SK-N-SH treated with all-trans-retinoic acid at 6 μM for 48 hours (cell line): ENCODE measurements at regions not wholly inside any gene's neighbourhood (a gene's known extent, or its start where the extent isn't known, plus 50 kb on each side); places are given as distances from the start of the nearest gene placed in this dataset.

ENCODE experiments used
- ARNTL ChIP-seq: fragments of 450-650 bp; formaldehyde crosslinking; IDR thresholded peaks from 2 replicates; pipeline ENCODE4 v1.5.0; 2020; ENCODE audit warnings: low read depth, mild to moderate bottlenecking, moderate library complexity, borderline replicate concordance
- BACH2 ChIP-seq: fragments of 250-450 bp; sonication (Bioruptor Pico); IDR thresholded peaks from 2 replicates; pipeline ENCODE4 v1.9.0; 2021; ENCODE audit warnings: mild to moderate bottlenecking, borderline replicate concordance
- OSR1 ChIP-seq: fragments of 250-450 bp; sonication (Bioruptor Pico); IDR thresholded peaks from 2 replicates; pipeline ENCODE4 v1.8.0; 2022; ENCODE audit warnings: moderate library complexity, mild to moderate bottlenecking, inconsistent platforms
- PPARA ChIP-seq: fragments of 250-450 bp; sonication (Bioruptor Pico); IDR thresholded peaks from 2 replicates; pipeline ENCODE4 v1.5.0; 2020; ENCODE audit warnings: mild to moderate bottlenecking, borderline replicate concordance
- RARB ChIP-seq: fragments of 250-450 bp; sonication (Bioruptor Pico); IDR thresholded peaks from 2 replicates; pipeline ENCODE4 v1.8.0; 2021; ENCODE audit warnings: mild to moderate bottlenecking, moderate library complexity
- SNAI2 ChIP-seq: fragments of 250-450 bp; sonication (Bioruptor Pico); IDR thresholded peaks from 2 replicates; pipeline ENCODE4 v1.5.0; 2020; ENCODE audit warnings: mild to moderate bottlenecking, moderate library complexity
- TCF4 ChIP-seq: fragments of 250-450 bp; sonication (Bioruptor Pico); IDR thresholded peaks from 2 replicates; pipeline ENCODE4 v1.8.0; 2021; ENCODE audit warnings: mild to moderate bottlenecking, moderate library complexity, borderline replicate concordance
- ZC3H10 ChIP-seq: fragments of 250-450 bp; sonication (Bioruptor Pico); IDR thresholded peaks from 2 replicates; pipeline ENCODE4 v1.5.1; 2021; ENCODE audit warnings: mild to moderate bottlenecking, moderate library complexity
- ZFP3 ChIP-seq: fragments of 250-450 bp; sonication (Bioruptor Pico); IDR thresholded peaks from 2 replicates; pipeline ENCODE4 v1.5.0; 2020; ENCODE audit warnings: mild to moderate bottlenecking, moderate library complexity
- ZNF565 ChIP-seq: fragments of 450-650 bp; formaldehyde crosslinking; conservative IDR thresholded peaks from 2 replicates; pipeline ENCODE4 v1.5.0; 2020; ENCODE audit warnings: low read depth, mild to moderate bottlenecking, moderate library complexity
- ZNF70 ChIP-seq: fragments of 450-650 bp; formaldehyde crosslinking; IDR thresholded peaks from 2 replicates; pipeline ENCODE4 v1.5.0; 2020; ENCODE audit warnings: mild to moderate bottlenecking, moderate library complexity
- TF ChIP-seq, protein P1 (sequence below): fragments of 250-450 bp; sonication (Bioruptor Pico); IDR thresholded peaks from 2 replicates; pipeline ENCODE4 v1.8.0; 2020; ENCODE audit warnings: mild to moderate bottlenecking, moderate library complexity, borderline replicate concordance
- TF ChIP-seq, protein P2 (sequence below): fragments of 250-450 bp; sonication (Bioruptor Pico); IDR thresholded peaks from 2 replicates; pipeline ENCODE4 v1.5.1; 2020; ENCODE audit warnings: low read depth, mild to moderate bottlenecking, moderate library complexity
- TF ChIP-seq, protein P3 (sequence below): fragments of 250-450 bp; sonication (Bioruptor Pico); IDR thresholded peaks from 2 replicates; pipeline ENCODE4 v1.8.0; 2021; ENCODE audit warnings: low read depth, mild to moderate bottlenecking, moderate library complexity, borderline replicate concordance

DNA sequence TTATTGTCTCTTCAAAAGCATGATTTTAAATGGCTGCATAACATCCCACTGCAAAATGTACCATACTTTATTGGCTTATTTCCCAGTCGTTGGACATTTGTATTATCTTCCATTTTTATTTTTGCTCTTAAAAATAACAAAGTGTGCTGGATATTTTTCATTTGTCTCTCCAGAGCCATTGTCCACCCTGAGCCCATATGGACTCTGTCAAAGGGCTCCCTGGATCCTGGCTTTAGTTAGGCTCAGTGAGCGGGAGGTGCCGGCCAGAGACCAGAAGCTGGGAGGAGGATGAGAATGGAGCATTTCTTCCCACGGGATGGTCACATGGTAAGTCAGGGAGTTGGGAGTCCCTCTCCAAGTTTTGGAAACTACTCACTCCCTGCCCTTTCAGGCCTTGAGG lies 296.9 kb downstream of the NUAK1 start:
- TF ChIP-seq, protein P1, sequence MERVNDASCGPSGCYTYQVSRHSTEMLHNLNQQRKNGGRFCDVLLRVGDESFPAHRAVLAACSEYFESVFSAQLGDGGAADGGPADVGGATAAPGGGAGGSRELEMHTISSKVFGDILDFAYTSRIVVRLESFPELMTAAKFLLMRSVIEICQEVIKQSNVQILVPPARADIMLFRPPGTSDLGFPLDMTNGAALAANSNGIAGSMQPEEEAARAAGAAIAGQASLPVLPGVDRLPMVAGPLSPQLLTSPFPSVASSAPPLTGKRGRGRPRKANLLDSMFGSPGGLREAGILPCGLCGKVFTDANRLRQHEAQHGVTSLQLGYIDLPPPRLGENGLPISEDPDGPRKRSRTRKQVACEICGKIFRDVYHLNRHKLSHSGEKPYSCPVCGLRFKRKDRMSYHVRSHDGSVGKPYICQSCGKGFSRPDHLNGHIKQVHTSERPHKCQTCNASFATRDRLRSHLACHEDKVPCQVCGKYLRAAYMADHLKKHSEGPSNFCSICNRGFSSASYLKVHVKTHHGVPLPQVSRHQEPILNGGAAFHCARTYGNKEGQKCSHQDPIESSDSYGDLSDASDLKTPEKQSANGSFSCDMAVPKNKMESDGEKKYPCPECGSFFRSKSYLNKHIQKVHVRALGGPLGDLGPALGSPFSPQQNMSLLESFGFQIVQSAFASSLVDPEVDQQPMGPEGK (CRISPR knock-in tag): no peak
- no peak for TF ChIP-seq ARNTL (CRISPR knock-in tag)
- TF ChIP-seq RARB (CRISPR knock-in tag): no peak
- TF ChIP-seq ZC3H10 (CRISPR knock-in tag): no peak
- TF ChIP-seq BACH2 (CRISPR knock-in tag): no peak
- TF ChIP-seq ZNF70 (CRISPR knock-in tag): no peak
- no peak for TF ChIP-seq SNAI2 (CRISPR knock-in tag)
- TF ChIP-seq ZFP3 (CRISPR knock-in tag): no peak
- TF ChIP-seq PPARA (CRISPR knock-in tag): no peak
- TF ChIP-seq TCF4 (CRISPR knock-in tag): no peak
- no peak for TF ChIP-seq OSR1 (CRISPR knock-in tag)
- TF ChIP-seq, protein P2, sequence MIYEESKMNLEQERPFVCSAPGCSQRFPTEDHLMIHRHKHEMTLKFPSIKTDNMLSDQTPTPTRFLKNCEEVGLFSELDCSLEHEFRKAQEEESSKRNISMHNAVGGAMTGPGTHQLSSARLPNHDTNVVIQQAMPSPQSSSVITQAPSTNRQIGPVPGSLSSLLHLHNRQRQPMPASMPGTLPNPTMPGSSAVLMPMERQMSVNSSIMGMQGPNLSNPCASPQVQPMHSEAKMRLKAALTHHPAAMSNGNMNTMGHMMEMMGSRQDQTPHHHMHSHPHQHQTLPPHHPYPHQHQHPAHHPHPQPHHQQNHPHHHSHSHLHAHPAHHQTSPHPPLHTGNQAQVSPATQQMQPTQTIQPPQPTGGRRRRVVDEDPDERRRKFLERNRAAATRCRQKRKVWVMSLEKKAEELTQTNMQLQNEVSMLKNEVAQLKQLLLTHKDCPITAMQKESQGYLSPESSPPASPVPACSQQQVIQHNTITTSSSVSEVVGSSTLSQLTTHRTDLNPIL (CRISPR knock-in tag): no peak
- TF ChIP-seq ZNF565 (CRISPR knock-in tag): no peak
- TF ChIP-seq, protein P3, sequence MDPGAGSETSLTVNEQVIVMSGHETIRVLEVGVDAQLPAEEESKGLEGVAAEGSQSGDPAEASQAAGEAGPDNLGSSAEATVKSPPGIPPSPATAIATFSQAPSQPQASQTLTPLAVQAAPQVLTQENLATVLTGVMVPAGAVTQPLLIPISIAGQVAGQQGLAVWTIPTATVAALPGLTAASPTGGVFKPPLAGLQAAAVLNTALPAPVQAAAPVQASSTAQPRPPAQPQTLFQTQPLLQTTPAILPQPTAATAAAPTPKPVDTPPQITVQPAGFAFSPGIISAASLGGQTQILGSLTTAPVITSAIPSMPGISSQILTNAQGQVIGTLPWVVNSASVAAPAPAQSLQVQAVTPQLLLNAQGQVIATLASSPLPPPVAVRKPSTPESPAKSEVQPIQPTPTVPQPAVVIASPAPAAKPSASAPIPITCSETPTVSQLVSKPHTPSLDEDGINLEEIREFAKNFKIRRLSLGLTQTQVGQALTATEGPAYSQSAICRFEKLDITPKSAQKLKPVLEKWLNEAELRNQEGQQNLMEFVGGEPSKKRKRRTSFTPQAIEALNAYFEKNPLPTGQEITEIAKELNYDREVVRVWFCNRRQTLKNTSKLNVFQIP (CRISPR knock-in tag): no peak
